ENCODE measurements at regions not wholly inside any gene's neighbourhood (a gene's known extent, or its start where the extent isn't known, plus 50 kb on each side); places are given as distances from the start of the nearest gene placed in this dataset.
"Not testable (repeated sequence)": the region's sequence is repeated elsewhere in the genome, so short reads cannot be mapped to it uniquely, and the experiment has no call there.

DNA sequence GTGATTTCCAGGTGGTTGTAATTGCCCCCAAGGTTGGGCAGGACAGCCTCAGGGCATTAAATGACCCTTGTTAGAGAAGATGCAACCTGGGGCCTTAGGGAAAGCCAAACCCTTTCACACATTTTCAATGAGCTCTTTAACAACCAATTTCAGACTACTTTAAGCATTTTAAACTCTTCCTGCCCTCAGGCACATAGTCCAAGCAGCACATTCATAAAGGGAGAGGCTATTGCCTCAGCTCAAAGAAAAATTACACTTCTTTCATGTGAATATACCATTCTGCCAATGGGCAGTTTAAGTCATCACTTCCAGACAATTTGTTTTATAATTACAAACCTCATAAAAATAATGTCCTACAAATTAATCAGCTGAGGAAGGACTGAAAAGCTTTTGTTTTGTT, 544.5 kb downstream of the NPIPA7 start:
- Mint-ChIP-seq H3K4me1 (ENCODE audit: low read depth) (no peaks in the 10 kb centered on the region), H3K27ac (no peak overlapping the region), H3K4me3 (no peak overlapping the region), H3K27me3 (peaks cover 2% of the 10 kb centered on the region), H3K36me3 (ENCODE audit: low read depth) (no peaks in the 10 kb centered on the region), H3K9me3 (no peaks in the 10 kb centered on the region)
- intact Hi-C loops (cut with micrococcal nuclease): no loop called here

DNA sequence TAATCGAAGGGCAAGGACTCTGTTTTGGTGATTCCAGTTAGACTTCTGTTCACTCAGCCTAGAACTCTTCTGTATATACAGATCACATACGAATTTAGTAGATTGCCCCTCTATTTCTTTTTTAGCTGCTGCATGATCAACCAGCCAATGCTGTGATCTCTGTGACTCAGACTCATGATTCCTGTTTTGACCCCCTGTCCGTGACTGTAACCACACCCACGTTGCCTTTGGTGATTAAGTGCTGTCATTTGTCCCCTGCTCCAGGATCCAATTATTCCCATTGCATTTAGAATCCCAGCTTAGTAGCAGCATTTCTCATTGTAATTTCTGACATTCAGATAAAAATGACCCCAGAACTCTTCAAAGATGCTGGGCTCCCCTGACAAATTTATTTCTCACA, 545.7 kb downstream of the NPIPA7 start:
- intact Hi-C loops (cut with micrococcal nuclease): no loop called here
- Mint-ChIP-seq H3K9me3 (no peaks in the 10 kb centered on the region), H3K4me1 (ENCODE audit: low read depth) (peaks cover under 1% of the 10 kb centered on the region), H3K36me3 (ENCODE audit: low read depth) (no peaks in the 10 kb centered on the region), H3K4me3 (no peak overlapping the region), H3K27ac (no peak overlapping the region), H3K27me3 (peaks cover 2% of the 10 kb centered on the region)

- intact Hi-C loops (cut with micrococcal nuclease): no loop called here
- Mint-ChIP-seq H3K4me3 (no peak overlapping the region), H3K27ac (no peak overlapping the region), H3K27me3 (no peaks in the 10 kb centered on the region), H3K4me1 (ENCODE audit: low read depth) (peaks cover 9% of the 10 kb centered on the region), H3K9me3 (no peaks in the 10 kb centered on the region), H3K36me3 (ENCODE audit: low read depth) (no peaks in the 10 kb centered on the region)
These were observed 545.3 kb downstream of the XYLT1 start for GRCh38 chr16:16925432-16925831.

DNA sequence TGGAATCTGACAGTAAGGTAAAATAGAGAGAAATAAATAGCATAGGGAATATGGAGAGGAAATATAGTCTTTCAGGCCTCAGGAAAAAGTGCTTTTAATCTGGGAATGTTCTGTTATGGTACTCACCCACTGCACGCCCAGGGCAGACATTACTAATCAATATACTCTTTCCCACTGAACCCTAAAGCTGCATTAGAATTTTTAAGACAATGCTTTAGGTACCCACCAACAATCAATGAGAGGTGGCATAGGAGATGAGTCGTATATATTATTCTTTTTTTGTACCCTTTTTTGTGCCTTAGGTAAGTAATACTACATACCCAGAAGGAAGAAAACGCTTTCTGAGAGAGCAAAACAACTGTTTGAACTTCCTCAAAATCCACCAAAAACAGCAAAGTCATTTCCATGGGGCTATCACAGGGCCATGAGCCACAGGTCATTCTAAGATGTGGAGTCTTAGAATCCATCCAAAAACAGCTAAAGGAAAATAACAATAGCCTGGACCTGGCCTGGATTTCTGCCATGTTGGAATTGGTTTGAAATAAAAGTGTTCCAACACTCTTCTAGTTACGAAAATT, 542.1 kb downstream of the XYLT1 start:
- H3K27ac Mint-ChIP-seq: no peak overlapping the region
- H3K27me3 Mint-ChIP-seq: no peaks in the 10 kb centered on the region
- H3K4me3 Mint-ChIP-seq: no peak overlapping the region
- H3K36me3 Mint-ChIP-seq (ENCODE audit: low read depth): no peaks in the 10 kb centered on the region
- peaks cover 13% of the 10 kb centered on the region for H3K4me1 Mint-ChIP-seq (ENCODE audit: low read depth)
- H3K9me3 Mint-ChIP-seq: no peaks in the 10 kb centered on the region
- intact Hi-C loops (cut with micrococcal nuclease): no loop called here

- H3K4me3 Mint-ChIP-seq: no peak overlapping the region
- intact Hi-C loops (cut with micrococcal nuclease): no loop called here
- H3K4me1 Mint-ChIP-seq (ENCODE audit: low read depth): peaks cover 13% of the 10 kb centered on the region
- no peaks in the 10 kb centered on the region for H3K36me3 Mint-ChIP-seq (ENCODE audit: low read depth)
- H3K9me3 Mint-ChIP-seq: no peaks in the 10 kb centered on the region
- H3K27ac Mint-ChIP-seq: no peak overlapping the region
- no peaks in the 10 kb centered on the region for H3K27me3 Mint-ChIP-seq
These were observed 540.3 kb downstream of the XYLT1 start for GRCh38 chr16:16930309-16931000.

- Mint-ChIP-seq H3K4me1 (ENCODE audit: low read depth) (peaks cover 13% of the 10 kb centered on the region), H3K27me3 (peaks cover 8% of the 10 kb centered on the region), H3K9me3 (no peaks in the 10 kb centered on the region), H3K27ac (no peak overlapping the region), H3K4me3 (no peak overlapping the region), H3K36me3 (ENCODE audit: low read depth) (no peaks in the 10 kb centered on the region)
- intact Hi-C loops (cut with micrococcal nuclease): no loop called here
These were observed 536.9 kb downstream of the XYLT1 start for GRCh38 chr16:16933861-16934260.

- Mint-ChIP-seq H3K36me3 (ENCODE audit: low read depth) (no peaks in the 10 kb centered on the region), H3K27ac (no peak overlapping the region), H3K9me3 (no peaks in the 10 kb centered on the region), H3K4me3 (no peak overlapping the region), H3K27me3 (peaks cover 8% of the 10 kb centered on the region), H3K4me1 (ENCODE audit: low read depth) (peaks cover 12% of the 10 kb centered on the region)
- intact Hi-C loops (cut with micrococcal nuclease): no loop called here
These were observed 536.1 kb downstream of the XYLT1 start for GRCh38 chr16:16934660-16935059.

DNA sequence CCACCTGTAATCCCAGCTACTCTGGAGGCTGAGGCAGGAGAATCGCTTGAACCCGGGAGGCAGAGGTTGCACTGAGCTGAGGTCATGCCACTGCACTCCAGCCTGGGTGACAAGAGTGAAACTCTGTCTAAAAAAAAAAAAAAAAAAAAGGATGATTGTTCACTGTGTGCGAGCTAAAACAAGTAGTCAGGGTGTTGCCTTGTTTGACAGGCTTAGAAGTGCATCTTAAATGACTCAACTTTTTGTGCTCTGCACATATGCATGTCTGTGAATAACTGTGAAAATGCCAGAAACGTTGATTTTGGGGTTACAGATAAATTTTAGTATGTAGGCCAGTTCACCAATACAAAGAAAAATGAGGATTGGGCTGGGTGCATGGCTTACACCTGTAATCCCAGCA, 534.9 kb downstream of the XYLT1 start:
- H3K36me3 Mint-ChIP-seq (ENCODE audit: low read depth); intact Hi-C loops (cut with micrococcal nuclease); H3K27me3 Mint-ChIP-seq; H3K27ac Mint-ChIP-seq; H3K4me3 Mint-ChIP-seq; H3K9me3 Mint-ChIP-seq; H3K4me1 Mint-ChIP-seq (ENCODE audit: low read depth): not testable (repeated sequence)

GRCh38 chr16:16937576-16937975, 533.2 kb downstream of the XYLT1 start:
- Mint-ChIP-seq H3K4me3 (no peak overlapping the region), H3K27me3 (peaks cover 8% of the 10 kb centered on the region), H3K36me3 (ENCODE audit: low read depth) (no peaks in the 10 kb centered on the region), H3K27ac (no peak overlapping the region), H3K4me1 (ENCODE audit: low read depth) (no peaks in the 10 kb centered on the region), H3K9me3 (no peaks in the 10 kb centered on the region)
- intact Hi-C loops (cut with micrococcal nuclease): no loop called here

DNA sequence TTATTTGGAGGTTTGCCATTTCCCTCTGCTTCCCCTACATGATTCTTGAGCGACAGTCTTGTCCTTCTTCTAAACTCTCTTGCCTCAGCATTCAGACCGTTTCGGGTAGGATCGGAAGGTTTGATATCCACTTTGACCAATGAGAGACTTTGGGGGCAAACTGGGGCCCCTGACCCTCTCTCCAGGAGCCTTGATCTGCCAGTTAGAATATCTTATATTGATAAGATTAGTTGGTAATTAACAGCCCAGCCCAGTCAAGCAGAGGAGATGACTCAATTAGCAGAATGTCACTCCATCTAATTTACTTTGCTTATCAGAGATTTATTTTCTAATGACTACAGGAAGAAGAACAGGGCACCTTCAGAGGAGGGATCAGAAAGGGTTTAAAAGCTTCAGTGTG, 532.8 kb downstream of the XYLT1 start:
- Mint-ChIP-seq H3K9me3 (no peaks in the 10 kb centered on the region), H3K27me3 (peaks cover 8% of the 10 kb centered on the region), H3K36me3 (ENCODE audit: low read depth) (no peaks in the 10 kb centered on the region), H3K4me3 (no peak overlapping the region), H3K4me1 (ENCODE audit: low read depth) (no peaks in the 10 kb centered on the region), H3K27ac (no peak overlapping the region)
- intact Hi-C loops (cut with micrococcal nuclease): no loop called here

DNA sequence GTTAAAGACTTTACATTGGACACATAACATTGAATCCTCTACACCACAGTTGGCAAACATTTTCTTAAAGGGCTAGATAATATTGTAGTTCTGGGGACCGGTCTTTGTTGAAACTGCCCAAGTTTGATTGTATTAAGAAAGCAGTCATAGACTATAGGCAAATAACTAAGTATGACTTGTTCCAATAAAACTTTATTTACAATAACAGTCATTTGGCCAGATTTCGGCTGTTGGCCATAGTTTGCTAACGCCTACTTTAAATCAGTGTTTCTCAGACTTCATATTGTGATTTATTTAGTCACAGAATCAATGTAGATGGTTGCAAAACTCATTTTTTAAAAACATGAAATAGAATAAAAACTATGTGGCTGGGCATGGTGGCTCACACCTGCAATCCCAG, 531.8 kb downstream of the XYLT1 start:
- Mint-ChIP-seq H3K36me3 (ENCODE audit: low read depth) (no peaks in the 10 kb centered on the region), H3K4me1 (ENCODE audit: low read depth) (no peaks in the 10 kb centered on the region), H3K27ac (no peak overlapping the region), H3K9me3 (no peaks in the 10 kb centered on the region), H3K4me3 (no peak overlapping the region), H3K27me3 (peaks cover 8% of the 10 kb centered on the region)
- intact Hi-C loops (cut with micrococcal nuclease): no loop called here

DNA sequence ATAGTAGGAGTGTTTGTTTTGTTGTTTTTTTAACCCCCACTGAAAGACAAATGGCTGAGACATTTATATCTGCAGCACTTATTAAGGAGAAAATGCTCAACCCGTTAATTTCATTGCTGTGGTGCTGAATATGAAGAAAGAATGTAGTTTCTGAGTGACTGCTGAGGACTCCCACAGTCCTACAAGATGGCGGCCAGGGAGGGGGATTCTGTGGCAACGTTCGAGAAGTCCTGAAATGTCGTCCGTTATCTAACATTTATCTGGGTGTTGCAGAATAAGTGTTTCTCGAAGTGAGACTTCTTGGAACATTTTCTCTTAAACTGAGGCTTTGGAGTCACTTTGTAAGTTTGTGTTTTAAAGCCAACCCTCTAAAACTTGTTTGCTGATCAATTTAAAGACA, 530.4 kb downstream of the XYLT1 start:
- Mint-ChIP-seq H3K36me3 (ENCODE audit: low read depth) (no peaks in the 10 kb centered on the region), H3K27ac (no peak overlapping the region), H3K9me3 (no peaks in the 10 kb centered on the region), H3K4me3 (no peak overlapping the region), H3K4me1 (ENCODE audit: low read depth) (no peaks in the 10 kb centered on the region), H3K27me3 (peaks cover 8% of the 10 kb centered on the region)
- intact Hi-C loops (cut with micrococcal nuclease): no loop called here

- H3K27me3 Mint-ChIP-seq; H3K36me3 Mint-ChIP-seq (ENCODE audit: low read depth); H3K9me3 Mint-ChIP-seq; H3K4me3 Mint-ChIP-seq; intact Hi-C loops (cut with micrococcal nuclease); H3K27ac Mint-ChIP-seq; H3K4me1 Mint-ChIP-seq (ENCODE audit: low read depth): not testable (repeated sequence)
These were observed 527.9 kb downstream of the XYLT1 start for GRCh38 chr16:16942849-16943248.

DNA sequence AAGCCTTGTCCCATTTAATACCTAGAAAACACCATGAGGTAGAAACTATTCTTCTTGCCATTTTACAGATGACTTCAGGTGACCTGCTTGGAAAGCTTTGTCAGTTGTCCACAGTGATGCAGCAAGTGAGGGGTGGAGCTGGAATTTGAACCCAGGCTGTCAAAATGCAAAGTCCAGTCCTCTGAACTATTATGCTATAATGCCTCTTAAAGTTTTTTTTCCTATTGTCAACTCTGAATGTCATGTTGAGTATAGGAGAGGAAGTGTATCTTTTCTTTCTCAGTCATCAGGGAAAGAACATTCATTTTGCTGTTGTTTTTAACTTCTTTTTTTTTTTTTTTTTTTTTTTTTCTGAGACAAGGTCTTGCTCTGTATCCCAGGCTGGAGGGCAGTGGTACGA, 525.6 kb downstream of the XYLT1 start:
- Mint-ChIP-seq H3K36me3 (ENCODE audit: low read depth) (no peaks in the 10 kb centered on the region), H3K9me3 (peaks cover 5% of the 10 kb centered on the region), H3K27ac (no peak overlapping the region), H3K4me3 (no peak overlapping the region), H3K27me3 (no peaks in the 10 kb centered on the region), H3K4me1 (ENCODE audit: low read depth) (no peaks in the 10 kb centered on the region)
- intact Hi-C loops (cut with micrococcal nuclease): no loop called here

DNA sequence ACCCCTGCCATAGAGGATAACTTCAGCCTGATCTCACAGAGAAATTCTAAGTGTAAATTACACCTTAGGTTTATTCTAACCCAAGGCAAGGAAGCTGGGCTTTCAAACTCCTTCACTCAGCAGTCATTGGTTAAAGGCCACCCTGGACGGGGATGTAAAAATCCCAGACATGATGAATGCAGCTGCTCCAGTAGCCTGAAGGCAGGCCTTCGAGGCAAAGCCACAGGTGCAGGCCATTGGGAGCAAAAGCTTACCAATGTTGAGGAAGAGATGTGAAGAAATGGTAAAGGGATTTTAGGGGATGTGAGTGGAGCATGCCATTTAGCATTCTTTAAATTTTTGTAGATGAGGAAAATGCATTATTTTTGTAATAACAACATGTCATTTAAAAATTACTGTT, 514.4 kb downstream of the XYLT1 start:
- intact Hi-C loops (cut with micrococcal nuclease): no loop called here

More for the DNA sequence above, 514.4 kb downstream of the XYLT1 start:
- no peaks in the 10 kb centered on the region for H3K4me1 Mint-ChIP-seq (ENCODE audit: low read depth)
- no peaks in the 10 kb centered on the region for H3K9me3 Mint-ChIP-seq
- H3K36me3 Mint-ChIP-seq (ENCODE audit: low read depth): no peaks in the 10 kb centered on the region
- no peak overlapping the region for H3K4me3 Mint-ChIP-seq
- no peak overlapping the region for H3K27ac Mint-ChIP-seq
- H3K27me3 Mint-ChIP-seq: peaks cover 4% of the 10 kb centered on the region

Measured in dendritic cell treated with granulocyte-macrophage colony-stimulating factor and Interleukin-4, amounts not matched to agents 40 ng/mL and 50 ng/mL, for 4 days (primary cell).